Esophagus muscularis mucosa (tissue), 4 donors: ENCODE measurements at regions not wholly inside any gene's neighbourhood (a gene's known extent, or its start where the extent isn't known, plus 50 kb on each side); places are given as distances from the start of the nearest gene placed in this dataset.
"Not testable (repeated sequence)": the region's sequence is repeated elsewhere in the genome, so short reads cannot be mapped to it uniquely, and the experiment has no call there.

ENCODE experiments used
- DNase-seq: peaks from one replicate; pipeline ENCODE4 v3.0.0-alpha.2; 2017; ENCODE audit errors: extremely low spot score
- H3K27ac ChIP-seq, 4 donors: fragments of 200-600 bp; sonication (generic); replicated peaks in 1 of 4; 1 replicate in 3 of 4; 2 replicates in 1 of 4; pipeline ENCODE4 v1.5.1; 2016 to 2019; ENCODE audit warnings: mild to moderate bottlenecking in 1 of 4
- H3K27me3 ChIP-seq, 4 donors: fragments of 200-600 bp; sonication (generic); one replicate each; pipeline versions ENCODE4 v1.5.1 to v1.6.0; 2016 to 2019
- H3K36me3 ChIP-seq, 4 donors: fragments of 200-600 bp; sonication (generic); one replicate each; pipeline ENCODE4 v1.5.1; 2016 to 2019
- H3K4me1 ChIP-seq, 4 donors: fragments of 200-600 bp; sonication (generic); one replicate each; pipeline ENCODE4 v1.5.1; 2016 to 2019
- H3K4me3 ChIP-seq, 4 donors: fragments of 200-600 bp; sonication (generic); 1 replicate in 2 of 4; 2 replicates in 2 of 4; pipeline ENCODE4 v1.5.1; 2016 to 2019; ENCODE audit warnings: mild to moderate bottlenecking in 4 of 4, moderate library complexity in 1 of 4
- H3K9me3 ChIP-seq, 4 donors: fragments of 200-600 bp; sonication (generic); 1 replicate in 3 of 4; 2 replicates in 1 of 4; pipeline ENCODE4 v1.5.1; 2016 to 2019
- CTCF ChIP-seq, 3 experiments: fragments of 200-600 bp in 2 of 3; fragments of 450-650 bp in 1 of 3; sonication (generic) in 2 of 3; IDR thresholded peaks; one replicate each; pipeline ENCODE4 v1.5.1; 2017 to 2019; ENCODE audit warnings: antibody characterized with exemption in 3 of 3, mild to moderate bottlenecking in 2 of 3, moderate library complexity in 1 of 3
- EP300 ChIP-seq: sonication (generic); formaldehyde crosslinking; IDR thresholded peaks from one replicate; pipeline ENCODE4 v1.6.1; 2017; ENCODE audit warnings: antibody characterized with exemption
- POLR2A ChIP-seq: fragments of 450-650 bp; IDR thresholded peaks from one replicate; pipeline ENCODE4 v1.6.1; 2017; ENCODE audit warnings: antibody characterized with exemption, moderate library complexity, mild to moderate bottlenecking, low read depth
- POLR2AphosphoS5 ChIP-seq, 2 donors: sonication (generic); formaldehyde crosslinking; IDR thresholded peaks; one replicate each; pipeline ENCODE4 v1.6.1; 2017; ENCODE audit warnings: antibody characterized with exemption in 2 of 2
- WGBS: methylation state at CpG from one replicate; pipeline ENCODE4 v1.1.5; 2018; 5-methylcytosine and 5-hydroxymethylcytosine counted together
- intact Hi-C: fragments of 100-400 bp; cut with DNase I; formaldehyde crosslinking; loops from one replicate; pipeline ENCODE4 v1.15.1; 2023

- no peak for DNase-seq
- 90% methylated on average over 12 of the region's 12 CpGs for WGBS
- Histone ChIP-seq H3K9me3 (no peaks in the 10 kb centered on the region), H3K27me3 (no peaks in the 10 kb centered on the region), H3K27ac (no peak overlapping the region), H3K4me3 (no peak overlapping the region), H3K4me1 (peaks cover 0 to under 1% (median 0%) of the 10 kb centered on the region in 4 donors), H3K36me3 (no peaks in the 10 kb centered on the region)
- intact Hi-C loops = no loop called here
- TF ChIP-seq CTCF (IDR thresholded peaks at IDR 0.05) (no peak), EP300 (no peak), POLR2AphosphoS5 (IDR thresholded peaks at IDR 0.05) (no peak), POLR2A (no peak)
Observed at GRCh38 chr3:23135026-23135785, 67.9 kb upstream of the UBE2E2 start.

GRCh38 chr3:23136054-23136453 lies 67.1 kb upstream of the UBE2E2 start:
- no peak for TF ChIP-seq EP300
- TF ChIP-seq POLR2AphosphoS5 (IDR thresholded peaks at IDR 0.05) = no peak
- no peak for TF ChIP-seq CTCF (IDR thresholded peaks at IDR 0.05)
- Histone ChIP-seq H3K27me3 (no peaks in the 10 kb centered on the region), H3K9me3 (no peaks in the 10 kb centered on the region), H3K36me3 (no peaks in the 10 kb centered on the region), H3K4me3 (no peak overlapping the region), H3K4me1 (no peaks in the 10 kb centered on the region), H3K27ac (no peak overlapping the region)
- intact Hi-C loops = no loop called here
- 92% methylated on average over 2 of the region's 2 CpGs for WGBS
- DNase-seq = no peak

- H3K4me1 ChIP-seq, H3K27me3 ChIP-seq, DNase-seq, H3K36me3 ChIP-seq, H3K27ac ChIP-seq, intact Hi-C loops, H3K9me3 ChIP-seq, H3K4me3 ChIP-seq: not testable (repeated sequence)
- 76% methylated on average over 2 of the region's 2 CpGs for WGBS
Observed at GRCh38 chr3:23144051-23144450, 59.1 kb upstream of the UBE2E2 start.

GRCh38 chr3:23146163-23146562 lies 57.0 kb upstream of the UBE2E2 start:
- H3K27ac ChIP-seq = no peak overlapping the region
- intact Hi-C loops = no loop called here
- WGBS = 92% methylated on average over 2 of the region's 2 CpGs
- H3K36me3 ChIP-seq = no peaks in the 10 kb centered on the region
- H3K4me1 ChIP-seq = no peaks in the 10 kb centered on the region
- DNase-seq = no peak
- H3K27me3 ChIP-seq = no peaks in the 10 kb centered on the region
- no peak overlapping the region for H3K4me3 ChIP-seq
- H3K9me3 ChIP-seq = no peaks in the 10 kb centered on the region
- TF ChIP-seq EP300 (no peak), CTCF (IDR thresholded peaks at IDR 0.05) (no peak), POLR2A (no peak), POLR2AphosphoS5 (IDR thresholded peaks at IDR 0.05) (no peak)

GRCh38 chr3:23152989-23153388 lies 50.1 kb upstream of the UBE2E2 start:
- Histone ChIP-seq H3K4me1 (peaks cover 0 to 13% (median 4%) of the 10 kb centered on the region in 4 donors), H3K36me3 (no peaks in the 10 kb centered on the region), H3K4me3 (no peak overlapping the region), H3K27me3 (no peaks in the 10 kb centered on the region), H3K27ac (no peak overlapping the region), H3K9me3 (peaks cover 0 to 11% (median 3%) of the 10 kb centered on the region in 4 donors)
- DNase-seq = no peak
- intact Hi-C loops = no loop called here
- TF ChIP-seq CTCF (IDR thresholded peaks at IDR 0.05) (no peak), POLR2A (no peak), EP300 (no peak), POLR2AphosphoS5 (IDR thresholded peaks at IDR 0.05) (no peak)
